WTC11 (cell line): ENCODE measurements at regions not wholly inside any gene's neighbourhood (a gene's known extent, or its start where the extent isn't known, plus 50 kb on each side); places are given as distances from the start of the nearest gene placed in this dataset.

ENCODE experiments used
- ATAC-seq: fragments of 200-7000 bp; cut with Tn5 transposase; 2 replicates; pipeline ENCODE4 v1.10.0; 2021; ENCODE audit warnings: mild to moderate bottlenecking, moderate library complexity
- CTCF ChIA-PET: fragments of 300-600 bp; sonication (Branson Sonifier 250); formaldehyde crosslinking; loops from one replicate; lab custom pipeline; 2021; ENCODE audit warnings: antibody characterized with exemption; lab: Charles Lee
- POLR2A ChIA-PET: fragments of 350-600 bp; sonication (Branson Sonifier 250); formaldehyde crosslinking; loops from one replicate; lab custom pipeline; 2021; ENCODE audit warnings: antibody characterized with exemption; lab: Charles Lee
- DNase-seq: peaks from one replicate; pipeline ENCODE4 v3.0.0; 2021; ENCODE audit warnings: low spot score
- H3K27ac Mint-ChIP-seq: 2 replicates; pipeline ENCODE4 v1.8.0; 2021; ENCODE audit warnings: mixed read lengths
- H3K27me3 Mint-ChIP-seq: 2 replicates; pipeline ENCODE4 v1.8.0; 2021; ENCODE audit warnings: low read depth, mild to moderate bottlenecking, moderate library complexity, mixed read lengths
- H3K36me3 Mint-ChIP-seq: 2 replicates; pipeline ENCODE4 v1.8.0; 2021; ENCODE audit warnings: mixed read lengths
- H3K4me1 Mint-ChIP-seq: 2 replicates; pipeline ENCODE4 v1.8.0; 2022; ENCODE audit warnings: mixed read lengths
- H3K4me3 Mint-ChIP-seq: 2 replicates; pipeline ENCODE4 v1.8.0; 2021; ENCODE audit warnings: mild to moderate bottlenecking, moderate library complexity, mixed read lengths
- H3K9me3 Mint-ChIP-seq: 2 replicates; pipeline ENCODE4 v1.8.0; 2021; ENCODE audit warnings: mixed read lengths
- AR ChIP-seq: fragments of 250-450 bp; sonication (Bioruptor Pico); IDR thresholded peaks from 2 replicates; pipeline ENCODE4 v1.9.0; 2021; ENCODE audit warnings: mild to moderate bottlenecking
- ATF3 ChIP-seq: sonication (generic); formaldehyde crosslinking; conservative IDR thresholded peaks from 2 replicates; pipeline ENCODE4 v1.8.1; 2022; ENCODE audit warnings: mild to moderate bottlenecking, missing genetic modification reagents
- CBFB ChIP-seq: sonication (generic); formaldehyde crosslinking; IDR thresholded peaks from 2 replicates; pipeline ENCODE4 v1.8.1; 2022; ENCODE audit warnings: mild to moderate bottlenecking, low read depth, missing genetic modification reagents
- FOXP4 ChIP-seq: sonication (generic); formaldehyde crosslinking; IDR thresholded peaks from 2 replicates; pipeline ENCODE4 v1.8.0; 2022; ENCODE audit warnings: mild to moderate bottlenecking, missing genetic modification reagents
- HMGA2 ChIP-seq: fragments of 250-450 bp; sonication (Bioruptor Pico); IDR thresholded peaks from 2 replicates; pipeline ENCODE4 v1.4.0; 2021; ENCODE audit warnings: mild to moderate bottlenecking, moderate library complexity
- HMGXB4 ChIP-seq: sonication (generic); formaldehyde crosslinking; IDR thresholded peaks from 2 replicates; pipeline ENCODE4 v1.8.1; 2023; ENCODE audit warnings: mild to moderate bottlenecking, moderate library complexity, missing genetic modification reagents
- JAZF1 ChIP-seq: fragments of 250-450 bp; sonication (Bioruptor Pico); IDR thresholded peaks from 2 replicates; pipeline ENCODE4 v1.9.0; 2021; ENCODE audit warnings: moderate library complexity, mild to moderate bottlenecking, inconsistent platforms
- NFATC4 ChIP-seq: fragments of 250-450 bp; sonication (Bioruptor Pico); IDR thresholded peaks from 2 replicates; pipeline ENCODE4 v1.9.0; 2021; ENCODE audit warnings: mild to moderate bottlenecking
- RORB ChIP-seq: fragments of 250-450 bp; sonication (Bioruptor Pico); IDR thresholded peaks from 2 replicates; pipeline ENCODE4 v1.9.0; 2021; ENCODE audit warnings: mild to moderate bottlenecking
- SOX15 ChIP-seq: fragments of 250-450 bp; sonication (Bioruptor Pico); IDR thresholded peaks from 2 replicates; pipeline ENCODE4 v1.9.0; 2021; ENCODE audit warnings: mild to moderate bottlenecking
- STAT6 ChIP-seq: sonication (generic); formaldehyde crosslinking; conservative IDR thresholded peaks from 2 replicates; pipeline ENCODE4 v1.8.1; 2023; ENCODE audit warnings: mild to moderate bottlenecking, low read depth, missing genetic modification reagents, moderate library complexity
- TEAD4 ChIP-seq: sonication (generic); formaldehyde crosslinking; IDR thresholded peaks from 2 replicates; pipeline ENCODE4 v1.8.0; 2022; ENCODE audit warnings: mild to moderate bottlenecking, missing genetic modification reagents
- TP53 ChIP-seq: sonication (generic); formaldehyde crosslinking; IDR thresholded peaks from 2 replicates; pipeline ENCODE4 v1.8.1; 2023; ENCODE audit warnings: mild to moderate bottlenecking, missing genetic modification reagents
- ZBTB21 ChIP-seq: sonication (generic); formaldehyde crosslinking; IDR thresholded peaks from 2 replicates; pipeline ENCODE4 v1.8.1; 2023; ENCODE audit warnings: mild to moderate bottlenecking, missing genetic modification reagents, borderline replicate concordance
- ZNF219 ChIP-seq: sonication (generic); formaldehyde crosslinking; IDR thresholded peaks from 2 replicates; pipeline ENCODE4 v1.8.0; 2023; ENCODE audit warnings: missing genetic modification reagents, mild to moderate bottlenecking, borderline replicate concordance
- ZNF317 ChIP-seq: sonication (generic); formaldehyde crosslinking; IDR thresholded peaks from 2 replicates; pipeline ENCODE4 v1.8.1; 2023; ENCODE audit warnings: low read depth, mild to moderate bottlenecking, moderate library complexity, missing genetic modification reagents, borderline replicate concordance
- ZNF423 ChIP-seq: fragments of 250-450 bp; sonication (Bioruptor Pico); IDR thresholded peaks from 2 replicates; pipeline ENCODE4 v2.1.2; 2022; ENCODE audit warnings: mild to moderate bottlenecking, moderate library complexity

GRCh38 chr9:75623462-75623861, 267.0 kb upstream of the PCSK5 start:
- ChIA-PET CTCF (no interaction called here), POLR2A (no interaction called here)
- TF ChIP-seq ZNF423 (CRISPR knock-in tag), result no peak
- no peak for TF ChIP-seq JAZF1
- TF ChIP-seq ZNF317 (CRISPR knock-in tag), result no peak
- TF ChIP-seq ZNF219, result no peak
- no peak for TF ChIP-seq ZBTB21 (CRISPR knock-in tag)
- no peak for TF ChIP-seq NFATC4
- TF ChIP-seq FOXP4 (CRISPR knock-in tag), result no peak
- TF ChIP-seq HMGA2, result no peak
- no peak for TF ChIP-seq RORB (CRISPR knock-in tag)
- TF ChIP-seq STAT6 (CRISPR knock-in tag), result no peak
- Mint-ChIP-seq H3K9me3 (peaks cover 51% of the 10 kb centered on the region), H3K27me3 (no peaks in the 10 kb centered on the region), H3K36me3 (peaks cover 11% of the 10 kb centered on the region), H3K4me1 (peaks cover 13% of the 10 kb centered on the region), H3K27ac (no peak overlapping the region), H3K4me3 (no peak overlapping the region)
- no peak for ATAC-seq
- DNase-seq, result no peak

GRCh38 chr9:75624998-75625397, 265.5 kb upstream of the PCSK5 start:
- H3K36me3 Mint-ChIP-seq, result peaks cover 11% of the 10 kb centered on the region
- TF ChIP-seq HMGXB4 (CRISPR knock-in tag) (no peak), SOX15 (CRISPR knock-in tag) (no peak), TP53 (no peak), ATF3 (CRISPR knock-in tag) (no peak), ZBTB21 (CRISPR knock-in tag) (no peak), TEAD4 (no peak), AR (CRISPR knock-in tag) (no peak), CBFB (CRISPR knock-in tag) (no peak)
- H3K27me3 Mint-ChIP-seq, result no peaks in the 10 kb centered on the region
- no peak for DNase-seq
- ChIA-PET POLR2A (no interaction called here), CTCF (no interaction called here)
- peaks cover 50% of the 10 kb centered on the region for H3K9me3 Mint-ChIP-seq
- H3K4me3 Mint-ChIP-seq, result no peak overlapping the region
- H3K27ac Mint-ChIP-seq, result no peak overlapping the region
- H3K4me1 Mint-ChIP-seq, result peaks cover 21% of the 10 kb centered on the region
- no peak for ATAC-seq
